ENCODE measurements at regions not wholly inside any gene's neighbourhood (a gene's known extent, or its start where the extent isn't known, plus 50 kb on each side); places are given as distances from the start of the nearest gene placed in this dataset.
A peak's percentile ranks its signal among the peaks of the same experiment; 100 is the strongest.
"Not testable (repeated sequence)": the region's sequence is repeated elsewhere in the genome, so short reads cannot be mapped to it uniquely, and the experiment has no call there.

DNA sequence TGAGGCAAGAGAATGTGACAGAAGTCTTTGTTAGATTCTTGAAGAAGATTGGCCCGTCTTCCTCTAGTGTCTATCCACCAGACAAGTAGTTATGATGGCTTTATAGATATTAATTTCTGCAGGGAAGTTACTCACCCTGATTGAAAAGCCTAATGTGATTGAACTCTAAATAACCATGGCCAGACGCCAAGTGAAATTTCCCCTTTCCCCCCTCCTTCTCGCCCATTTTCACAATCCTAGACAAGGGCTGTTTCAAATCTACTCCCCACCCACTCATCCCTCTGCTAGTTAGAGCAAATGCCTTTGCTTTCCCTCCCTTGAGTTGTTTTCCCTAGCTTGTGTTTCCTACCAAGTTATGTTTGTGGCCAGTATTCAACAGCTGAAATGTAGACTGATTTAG lies 182.5 kb downstream of the TMEM167A start:
- peak; percentile 38 for DNase-seq (ENCODE audit: low spot score)

DNA sequence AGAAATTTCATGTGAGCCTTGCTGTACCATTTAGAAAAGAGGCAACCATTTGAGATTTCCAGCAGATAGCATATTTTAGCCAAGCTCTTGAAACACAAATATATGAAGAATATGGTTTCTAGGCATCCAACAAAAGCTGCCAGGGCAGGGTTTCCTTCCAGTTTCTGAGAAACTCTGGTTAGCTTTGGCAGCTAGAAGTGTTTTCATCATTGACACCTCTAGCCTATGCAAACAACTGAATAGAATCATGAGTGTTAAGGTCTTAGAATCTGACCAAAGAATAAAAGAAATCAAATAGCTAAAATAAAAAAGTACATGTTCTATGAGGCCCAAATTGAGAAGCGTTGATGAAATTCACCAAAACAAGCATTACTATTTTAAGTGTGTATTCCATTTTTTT lies 188.1 kb downstream of the TMEM167A start:
- no peak for DNase-seq (ENCODE audit: low spot score)

DNA sequence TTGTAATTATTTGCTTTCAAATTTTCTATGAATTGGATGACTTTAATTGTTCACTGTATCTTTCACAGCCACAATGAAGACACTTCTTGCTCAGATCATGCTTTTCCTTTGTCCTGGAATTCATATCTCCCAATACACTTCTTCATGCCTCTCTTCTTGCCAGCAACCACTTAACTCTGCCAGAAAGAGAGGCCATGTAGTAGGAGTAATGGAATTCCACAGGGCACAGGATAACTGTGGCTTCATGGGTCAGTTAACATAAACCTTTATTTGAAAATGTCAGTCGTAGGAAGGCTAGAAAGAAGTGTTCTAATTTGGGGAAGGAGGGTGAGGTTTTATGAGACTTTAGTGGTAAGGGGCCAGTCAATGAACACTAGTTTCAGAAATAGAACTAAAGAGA lies 190.3 kb downstream of the TMEM167A start:
- no peak for DNase-seq (ENCODE audit: low spot score)

DNA sequence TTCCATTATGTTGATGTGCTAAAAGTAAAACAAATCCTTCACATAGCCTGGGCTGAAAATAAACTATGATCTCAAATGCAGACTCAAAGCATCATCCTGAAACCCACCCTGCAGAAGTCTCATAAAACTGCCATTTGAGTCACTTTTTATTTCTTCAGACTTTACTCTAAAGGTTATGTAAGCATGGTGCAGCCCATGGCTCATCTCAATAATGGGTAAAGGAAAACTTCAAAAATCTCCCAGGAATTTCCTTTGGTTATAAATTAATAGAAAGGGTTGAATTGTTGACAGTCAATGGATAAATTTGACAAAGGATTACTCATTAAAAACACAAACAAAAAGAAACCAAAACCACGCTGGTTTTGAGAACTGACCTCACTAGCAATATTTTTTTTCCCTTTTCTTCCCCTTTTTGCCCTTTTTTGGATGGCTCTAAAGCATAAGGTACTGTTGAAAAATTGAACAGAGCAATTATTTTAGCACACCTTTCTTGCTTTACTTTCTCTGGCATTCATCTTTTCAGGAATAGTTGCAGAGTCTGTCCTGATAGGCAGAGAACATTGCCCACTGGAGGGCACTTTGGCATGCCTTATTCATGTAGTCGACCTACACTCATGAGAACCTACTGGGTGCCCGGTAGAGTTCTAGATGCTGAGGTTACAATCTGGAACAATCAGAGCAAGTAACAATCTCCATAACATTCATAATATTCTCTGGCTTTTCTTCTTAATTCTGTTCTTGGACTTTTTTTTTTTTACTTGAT lies 191.4 kb downstream of the TMEM167A start:
- DNase-seq (ENCODE audit: low spot score), result no peak

DNA sequence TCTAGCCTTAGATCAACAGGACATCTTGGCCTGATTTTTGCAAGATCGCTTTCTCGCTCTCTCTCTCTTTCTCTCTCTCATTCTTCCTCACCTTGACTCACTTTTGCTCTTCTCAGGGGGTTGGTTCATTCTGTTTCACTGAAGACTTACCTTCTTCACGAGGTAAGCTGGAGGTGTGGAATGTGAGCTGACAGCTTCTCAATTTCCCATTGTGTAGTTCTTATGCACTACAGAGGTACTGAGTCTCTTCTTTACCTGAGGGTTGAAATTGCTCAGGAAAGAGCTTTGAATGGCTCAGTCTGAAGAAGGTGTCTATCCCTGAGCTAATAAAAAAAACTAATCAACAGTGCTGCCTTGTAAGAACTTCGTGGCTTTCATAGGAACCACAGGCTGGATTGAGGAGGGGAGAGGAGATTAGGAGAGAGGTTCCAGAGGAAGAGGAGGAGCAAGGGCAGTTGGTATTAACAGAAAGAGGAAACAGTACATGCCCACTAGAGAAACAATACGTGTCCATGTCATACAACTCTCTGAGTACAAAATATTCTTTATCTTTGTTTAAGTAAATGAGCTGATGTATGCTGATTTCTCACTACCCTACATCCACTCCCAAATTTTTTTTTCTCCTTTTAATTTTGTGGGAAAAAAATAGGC lies 192.2 kb downstream of the TMEM167A start:
- no peak for DNase-seq (ENCODE audit: low spot score)

DNA sequence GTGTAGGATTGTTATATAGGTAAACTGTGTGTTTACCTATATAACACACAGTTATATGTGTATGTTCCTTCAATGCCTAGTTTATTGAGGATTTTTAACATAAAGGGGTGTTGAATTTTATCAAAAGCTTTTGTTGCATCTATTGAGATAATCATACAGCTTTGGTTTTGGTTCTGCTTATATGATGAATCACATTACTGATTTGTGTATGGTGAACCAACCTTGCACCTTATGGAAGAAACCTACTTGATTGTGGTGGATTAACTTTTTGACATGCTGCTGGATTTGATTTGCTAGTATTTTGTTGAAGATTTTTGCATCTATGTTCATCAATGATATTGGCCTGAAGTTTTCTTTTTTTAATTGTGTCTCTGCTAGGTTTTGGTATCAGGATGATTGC lies 194.9 kb downstream of the TMEM167A start:
- no peak for DNase-seq (ENCODE audit: low spot score)

DNA sequence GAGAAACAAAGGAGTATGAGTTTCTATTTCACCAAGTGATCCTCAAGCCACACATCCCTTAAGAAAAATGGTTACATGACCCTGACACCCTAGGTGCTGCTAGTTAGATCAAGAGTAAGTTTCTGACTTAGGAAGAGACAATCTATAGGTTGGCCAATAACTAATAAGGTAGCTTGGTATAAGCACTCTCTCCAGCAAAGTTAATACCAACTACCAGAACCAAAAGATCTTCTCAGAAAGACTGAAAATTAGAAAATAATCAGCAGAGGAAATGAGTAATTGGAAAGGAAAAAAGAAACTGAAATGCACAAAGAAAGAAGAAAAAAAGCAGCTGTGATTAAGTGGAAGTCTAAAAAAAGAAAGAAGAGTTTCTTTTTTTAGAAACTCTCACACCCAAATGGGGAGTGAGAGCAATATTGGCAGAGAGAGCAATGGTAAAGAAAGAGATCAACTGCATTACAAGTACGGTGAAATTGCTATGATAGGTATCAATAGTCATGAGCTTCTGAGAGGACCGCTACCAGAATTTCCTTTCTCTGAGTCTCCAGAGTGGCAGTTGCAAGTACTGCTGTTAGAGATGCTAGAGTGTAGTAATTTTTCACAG lies 195.5 kb downstream of the TMEM167A start:
- no peak for DNase-seq (ENCODE audit: low spot score)

DNA sequence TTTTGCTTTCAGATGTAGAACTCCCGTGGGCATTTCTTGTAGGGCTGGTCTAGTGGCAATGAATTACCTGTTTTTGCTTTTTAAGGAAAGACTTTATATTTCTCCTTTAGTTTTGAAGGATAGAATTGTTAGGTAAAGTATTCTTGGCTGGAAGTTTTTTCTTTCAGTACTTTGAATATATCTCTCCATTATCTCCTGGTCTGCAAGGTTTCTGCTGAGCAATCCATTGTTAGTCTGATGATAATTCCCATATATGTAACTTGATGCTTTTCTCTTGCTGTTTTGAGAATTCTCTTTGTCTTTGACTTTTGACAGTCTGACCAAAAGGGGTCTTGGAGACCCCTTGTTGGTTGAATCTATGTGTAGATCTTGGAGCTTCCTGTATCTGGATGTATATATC lies 198.1 kb downstream of the TMEM167A start:
- DNase-seq (ENCODE audit: low spot score), result no peak

DNA sequence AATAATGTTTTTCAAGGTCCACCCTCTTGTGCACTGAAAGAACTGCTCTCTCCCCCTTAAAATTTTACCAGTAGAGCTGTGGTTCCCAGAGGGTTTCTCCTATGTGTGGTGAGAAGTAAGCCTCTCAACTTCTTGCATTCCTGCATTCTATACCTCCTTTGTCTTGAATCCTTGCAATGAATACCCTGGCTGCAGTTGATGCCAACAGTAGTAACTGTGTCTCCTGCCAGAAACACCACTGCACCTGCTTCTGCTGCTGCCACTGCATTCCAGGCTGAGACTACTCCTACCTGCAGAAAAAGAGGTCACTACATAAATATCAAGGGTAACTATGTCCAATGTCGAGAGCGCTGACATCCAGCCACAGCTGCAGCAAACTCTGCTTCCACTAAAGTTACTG lies 203.7 kb downstream of the TMEM167A start:
- DNase-seq (ENCODE audit: low spot score), result no peak

DNA sequence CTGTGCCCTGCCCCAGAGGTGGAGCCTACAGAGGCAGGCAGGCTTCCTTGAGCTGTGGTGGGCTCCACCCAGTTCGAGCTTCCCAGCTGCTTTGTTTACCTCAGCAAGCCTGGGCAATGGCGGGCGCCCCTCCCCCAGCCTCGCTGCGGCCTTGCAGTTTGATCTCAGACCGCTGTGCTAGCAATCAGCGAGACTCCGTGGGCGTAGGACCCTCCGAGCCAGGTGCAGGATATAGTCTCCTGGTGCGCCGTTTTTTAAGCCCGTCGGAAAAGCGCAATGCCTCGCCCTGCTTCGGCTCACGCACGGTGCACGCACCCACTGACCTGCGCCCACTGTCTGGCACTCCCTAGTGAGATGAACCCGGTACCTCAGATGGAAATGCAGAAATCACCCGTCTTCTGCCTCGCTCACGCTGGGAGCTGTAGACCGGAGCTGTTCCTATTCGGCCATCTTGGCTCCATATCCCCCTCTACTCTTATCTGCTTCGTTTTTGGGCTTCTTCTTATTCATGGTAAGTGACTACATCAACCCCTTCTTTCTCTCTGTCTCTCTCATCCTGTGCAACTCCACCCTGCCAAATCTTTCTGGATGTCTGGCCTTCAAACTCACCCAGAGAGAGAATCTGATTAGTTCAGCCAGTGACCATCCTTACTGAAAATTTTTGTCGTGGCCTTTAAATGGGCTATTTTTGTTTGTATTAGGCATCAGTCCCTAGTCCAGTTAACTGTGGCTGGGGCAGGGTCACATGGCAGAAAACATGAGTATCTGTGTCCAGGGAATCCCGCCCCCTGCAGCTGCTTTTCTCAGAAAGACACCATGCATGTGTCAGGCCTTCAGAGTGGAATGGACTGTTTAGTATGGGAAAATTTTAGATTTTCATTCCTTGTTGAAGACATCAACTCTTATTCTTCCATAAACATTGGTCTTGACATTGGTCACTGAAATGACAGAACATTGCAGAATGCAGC lies 204.6 kb downstream of the TMEM167A start:
- DNase-seq (ENCODE audit: low spot score), result not testable (repeated sequence)

DNA sequence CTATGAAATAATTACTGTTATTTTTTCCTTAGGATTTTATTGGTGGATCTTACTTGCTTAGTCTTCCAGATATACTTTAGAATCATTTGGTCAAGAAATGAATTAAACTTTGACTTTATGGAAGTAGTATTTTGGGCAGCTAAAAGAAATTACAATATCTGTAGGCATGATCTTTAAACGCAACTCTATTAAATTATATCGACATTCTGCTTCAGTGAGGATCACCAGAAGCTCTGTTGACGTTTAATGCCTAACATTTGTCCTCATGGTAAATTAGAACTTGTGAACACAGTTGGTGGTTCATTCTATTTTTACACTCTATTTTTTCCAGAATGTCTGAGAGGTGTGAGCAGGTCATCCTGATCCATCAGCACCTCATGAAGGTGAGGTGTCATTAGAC lies 211.6 kb downstream of the TMEM167A start:
- no peak for DNase-seq (ENCODE audit: low spot score)

DNA sequence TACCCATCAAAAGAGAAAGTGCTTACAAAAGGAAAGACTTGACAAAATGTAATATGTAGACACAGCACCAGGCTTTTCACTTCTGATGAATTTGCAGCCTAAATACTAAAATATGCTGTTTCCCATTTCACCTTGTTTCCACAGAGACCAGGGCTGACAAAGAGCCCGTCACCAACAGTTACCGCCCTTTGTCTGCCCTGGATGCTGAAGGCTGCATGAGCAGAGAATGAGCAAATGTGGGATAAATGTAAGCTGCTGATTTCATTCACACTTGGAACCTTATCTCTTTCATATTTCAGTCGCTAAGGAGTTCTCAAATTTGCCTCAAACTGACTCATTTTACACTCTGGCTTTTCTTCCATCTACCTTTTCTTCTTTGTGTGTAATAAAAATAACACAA lies 213.9 kb downstream of the TMEM167A start:
- no peak for DNase-seq (ENCODE audit: low spot score)

DNA sequence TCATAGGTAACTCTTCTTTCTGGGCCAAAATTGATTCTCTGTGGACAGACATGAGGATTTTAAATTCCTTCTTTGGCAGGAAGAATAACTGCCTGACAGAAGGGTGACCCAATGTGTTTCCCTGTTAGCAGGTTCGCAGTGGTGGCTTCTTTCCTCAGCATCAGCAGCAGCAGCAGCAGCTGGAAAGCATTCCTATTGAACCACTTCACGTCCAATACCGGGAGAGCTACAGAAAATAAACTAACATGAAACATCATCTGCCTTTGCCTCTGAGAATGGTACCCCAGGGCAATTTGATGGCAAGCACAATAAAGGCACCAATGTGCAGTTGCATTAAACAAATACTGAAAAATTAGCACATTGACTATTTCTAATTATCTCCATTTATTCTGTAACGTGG lies 214.5 kb downstream of the TMEM167A start:
- DNase-seq (ENCODE audit: low spot score), result no peak

DNA sequence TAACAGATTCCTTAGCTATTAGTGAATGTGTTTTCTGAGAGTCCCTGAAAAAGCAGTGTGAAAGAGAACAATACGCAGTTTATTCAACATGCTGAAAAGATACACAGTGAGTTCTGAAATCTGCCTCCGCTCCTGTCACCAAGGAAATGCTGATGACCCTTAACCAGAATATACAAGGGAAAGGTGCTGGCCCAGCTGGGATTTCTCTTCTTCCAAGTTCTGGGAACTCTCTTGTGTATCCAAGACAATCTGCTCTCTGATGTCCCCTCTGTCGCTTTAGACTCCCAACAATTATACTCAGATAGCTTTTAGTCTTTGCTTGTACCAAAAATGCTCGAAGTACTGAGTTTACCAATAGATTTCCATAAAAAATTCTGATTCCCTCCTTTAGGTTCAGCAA lies 214.9 kb downstream of the TMEM167A start:
- no peak for DNase-seq (ENCODE audit: low spot score)

DNA sequence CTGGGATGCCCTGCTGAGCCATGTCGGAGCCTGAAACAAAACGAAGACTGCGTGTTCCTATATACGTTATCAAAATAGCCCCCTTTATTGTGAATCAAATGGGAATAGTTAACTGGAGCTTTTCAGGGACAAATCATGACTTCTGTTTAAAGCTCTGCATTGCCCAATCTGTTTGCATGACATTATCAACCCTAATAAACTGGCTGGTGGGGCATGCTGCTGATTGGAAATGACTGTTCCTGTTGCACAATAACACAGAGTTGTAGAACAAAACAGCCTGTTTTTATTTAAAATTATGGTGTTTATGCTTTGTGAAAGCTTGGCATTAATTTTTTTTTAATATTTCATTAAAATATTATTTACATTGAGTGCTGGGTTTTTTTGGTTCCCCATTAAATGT lies 215.5 kb downstream of the TMEM167A start:
- no peak for DNase-seq (ENCODE audit: low spot score)

DNA sequence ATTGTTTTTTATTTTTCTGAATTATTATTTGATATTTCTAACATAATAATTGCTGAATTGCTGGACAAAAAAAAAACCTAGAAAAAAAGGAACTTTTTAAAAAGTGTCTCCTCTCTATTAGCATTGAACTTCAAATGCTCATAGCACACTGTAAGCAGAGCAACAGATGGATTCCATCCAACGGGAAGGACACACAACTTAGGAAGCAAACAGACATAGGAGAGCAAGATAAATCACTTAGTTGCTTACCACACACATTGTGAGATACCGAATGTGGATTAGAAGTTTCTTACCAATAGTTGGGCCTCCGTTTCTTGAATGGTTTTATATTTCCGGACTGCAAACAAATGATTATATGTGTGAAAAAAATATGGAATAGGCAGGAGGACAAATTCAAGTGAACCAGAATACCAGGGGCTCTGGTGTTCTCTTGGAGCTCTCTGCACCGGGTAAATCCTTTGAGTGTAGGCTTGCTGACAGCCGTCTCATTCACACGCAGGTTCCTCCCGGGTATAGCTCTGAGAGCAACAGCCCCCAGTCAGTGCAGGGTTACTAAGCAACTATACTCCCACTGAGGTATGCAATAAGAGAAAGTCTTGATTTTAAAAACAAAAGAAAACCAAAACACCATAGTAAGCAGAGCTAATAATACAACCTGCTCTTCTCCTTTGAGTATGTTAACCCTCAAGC lies 217.6 kb downstream of the TMEM167A start:
- DNase-seq (ENCODE audit: low spot score), result no peak

DNA sequence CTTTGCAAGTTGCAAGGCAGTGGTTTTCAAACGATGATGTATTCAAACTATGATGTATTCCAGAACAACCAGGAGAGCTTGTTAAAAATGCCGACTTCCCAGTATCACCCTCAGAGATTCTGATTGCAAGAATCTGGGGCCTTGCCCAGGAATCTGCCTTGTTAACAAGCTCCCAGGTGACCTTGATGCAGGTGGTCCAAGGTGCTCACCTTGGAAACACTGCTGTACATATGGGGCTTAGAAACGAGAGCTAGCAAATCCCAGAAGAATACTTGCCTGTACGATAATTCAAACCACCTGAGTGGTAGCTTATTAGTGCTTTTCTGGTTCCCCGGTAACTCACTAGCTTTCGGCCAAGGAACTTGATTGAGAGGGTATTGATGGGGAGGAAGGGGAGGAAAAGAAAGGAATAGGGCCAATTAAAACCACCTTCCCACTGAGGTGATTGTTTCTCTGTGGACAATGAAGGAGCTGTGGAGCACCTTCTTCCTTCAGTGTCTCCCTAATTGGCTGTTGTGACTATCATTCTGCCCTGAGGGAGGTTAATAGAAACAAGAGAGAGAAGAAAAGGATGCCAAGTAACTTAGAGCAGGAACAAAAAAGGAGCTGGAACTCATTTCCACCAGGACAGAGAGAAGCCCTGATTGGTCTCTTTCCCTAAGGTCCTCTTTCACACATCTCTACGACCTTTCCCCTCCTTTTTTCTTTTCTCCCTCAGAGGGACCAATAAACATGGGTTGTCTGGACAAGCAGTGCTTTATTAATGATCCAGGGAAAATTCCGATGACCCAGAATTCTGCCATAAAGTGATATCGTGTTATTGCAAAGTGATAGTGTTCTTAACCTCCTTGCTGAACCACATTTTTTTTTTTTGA lies 218.8 kb downstream of the TMEM167A start:
- no peak for DNase-seq (ENCODE audit: low spot score)

DNA sequence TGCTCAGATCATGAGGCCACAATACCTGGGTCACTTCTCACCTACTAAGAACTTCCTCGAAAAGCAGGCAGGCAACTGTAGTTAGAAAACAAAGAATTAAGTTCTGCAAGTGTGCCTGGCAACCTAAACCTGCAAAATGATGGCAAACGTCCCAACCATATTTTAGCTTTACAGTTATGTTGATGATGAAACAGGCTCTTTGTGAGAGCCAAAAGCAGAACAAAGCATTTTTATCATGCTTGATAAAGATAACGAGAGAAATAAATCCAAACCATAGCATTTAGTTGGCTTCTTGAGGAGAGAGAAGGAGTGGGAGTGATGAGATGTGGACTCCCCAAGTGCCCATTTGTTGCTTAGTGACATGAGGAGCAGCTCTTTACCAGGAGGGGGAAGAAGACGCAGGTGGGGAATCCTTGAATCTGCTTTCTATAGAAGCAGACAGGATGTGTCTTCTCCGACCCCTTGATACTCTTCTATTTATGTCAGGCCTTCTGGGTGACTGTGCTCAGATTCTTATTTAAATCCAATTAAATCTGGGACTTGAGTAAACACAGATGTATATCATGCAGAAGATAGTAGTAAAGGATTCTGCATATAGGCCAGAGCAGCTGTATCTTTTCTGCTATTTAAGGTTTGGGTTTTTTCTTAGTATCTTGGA lies 221.2 kb downstream of the TMEM167A start:
- no peak for DNase-seq (ENCODE audit: low spot score)

DNA sequence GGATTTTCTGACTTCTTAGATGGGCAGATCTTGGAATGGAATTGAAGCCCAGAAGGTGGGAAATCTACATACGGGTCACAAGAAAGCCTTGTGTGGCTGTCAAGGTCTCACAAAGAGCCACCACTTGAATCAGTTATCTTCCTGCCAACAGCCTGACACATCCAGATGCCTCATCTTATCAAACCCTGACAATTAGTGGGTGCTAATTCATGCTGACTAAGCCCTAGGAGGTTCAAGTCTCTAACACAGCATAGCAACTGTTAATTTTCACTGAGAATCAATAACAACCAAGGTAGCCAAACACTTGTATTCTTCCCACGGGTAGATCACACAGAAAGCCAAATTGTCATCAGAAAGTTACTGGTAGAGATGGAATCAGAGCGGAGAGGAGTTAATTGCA lies 222.2 kb downstream of the TMEM167A start:
- DNase-seq (ENCODE audit: low spot score), result no peak

DNA sequence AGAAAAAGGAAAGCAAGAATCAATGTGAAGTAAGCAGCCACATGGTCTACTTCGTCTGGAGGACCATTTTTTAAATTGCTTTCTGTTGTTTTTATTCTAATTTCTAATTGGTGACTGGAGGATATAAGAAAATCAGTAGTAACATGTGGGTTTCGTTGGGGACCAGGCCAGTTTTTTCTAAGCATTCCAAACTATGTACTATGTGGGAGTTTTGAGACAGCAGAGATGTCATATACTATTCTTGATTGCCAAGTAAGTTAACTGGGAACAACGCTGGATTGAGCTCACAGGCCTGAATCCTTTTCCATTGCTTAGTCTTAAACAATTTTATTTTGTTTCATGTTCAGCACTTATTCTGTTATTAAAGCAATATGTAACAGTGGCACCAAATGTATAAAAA lies 225.7 kb downstream of the TMEM167A start:
- DNase-seq (ENCODE audit: low spot score), result no peak

Measured in COLO829 (cell line).